ENCODE measurements at regions not wholly inside any gene's neighbourhood (a gene's known extent, or its start where the extent isn't known, plus 50 kb on each side); places are given as distances from the start of the nearest gene placed in this dataset.
"Not testable (repeated sequence)": the region's sequence is repeated elsewhere in the genome, so short reads cannot be mapped to it uniquely, and the experiment has no call there.

DNA sequence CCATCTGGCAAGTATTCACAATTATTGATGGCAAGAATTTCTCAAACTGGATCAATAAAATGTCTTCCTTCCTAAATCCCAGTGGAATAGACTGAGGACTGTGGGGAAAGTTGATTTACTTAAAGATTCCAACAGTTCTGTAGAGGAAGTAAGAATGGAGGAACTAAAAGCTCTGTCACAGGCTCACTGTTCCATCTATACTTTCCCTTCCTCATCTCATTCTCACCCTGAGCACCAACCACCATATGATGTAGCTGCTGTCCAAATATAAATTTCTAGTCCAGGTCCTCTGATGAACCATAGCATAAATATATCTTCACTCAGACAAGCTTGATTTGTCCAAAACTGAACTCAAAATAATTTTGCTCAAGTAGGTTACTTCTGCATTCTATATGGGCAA lies 786.9 kb downstream of the TTLL7 start:
- not testable (repeated sequence) for DNase-seq

DNA sequence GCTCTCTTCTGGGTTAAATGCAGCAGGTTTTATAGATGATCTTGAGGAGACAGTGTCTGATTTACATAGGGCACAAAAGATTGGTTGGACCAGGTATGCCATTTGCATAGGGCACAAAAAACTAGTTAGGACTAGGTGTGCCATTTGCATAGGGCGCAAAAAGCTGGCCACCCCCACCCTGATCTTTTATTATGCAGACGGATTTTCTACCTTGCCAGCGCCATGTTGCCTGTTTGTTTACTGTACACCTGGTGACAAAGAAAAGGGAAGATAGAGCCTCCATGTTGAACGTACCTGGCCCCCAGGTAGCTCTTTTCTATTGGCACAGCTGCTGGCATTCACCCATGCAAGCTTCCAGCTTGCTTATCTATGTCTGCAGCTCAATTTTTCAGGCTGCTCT lies 790.4 kb downstream of the TTLL7 start:
- not testable (repeated sequence) for DNase-seq

DNA sequence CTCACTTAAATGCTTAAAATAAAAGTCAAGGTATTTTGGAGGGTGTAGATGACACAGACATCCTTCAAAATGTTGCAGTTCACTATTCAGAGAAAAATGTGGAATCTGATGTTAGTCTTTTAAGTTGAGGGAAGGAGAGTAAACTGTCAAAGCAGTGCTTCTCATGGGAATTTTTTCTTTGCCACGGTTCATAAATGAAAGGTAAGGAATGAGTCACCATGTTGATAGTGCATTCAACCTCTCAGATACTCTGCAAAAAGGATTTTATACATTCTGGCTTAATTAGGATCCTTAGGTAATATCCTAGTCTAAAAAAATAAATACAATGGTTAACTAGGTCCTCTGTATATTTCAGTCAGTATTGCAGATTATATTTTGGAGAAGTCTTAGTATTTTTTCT lies 804.3 kb downstream of the TTLL7 start:
- not testable (repeated sequence) for DNase-seq

DNA sequence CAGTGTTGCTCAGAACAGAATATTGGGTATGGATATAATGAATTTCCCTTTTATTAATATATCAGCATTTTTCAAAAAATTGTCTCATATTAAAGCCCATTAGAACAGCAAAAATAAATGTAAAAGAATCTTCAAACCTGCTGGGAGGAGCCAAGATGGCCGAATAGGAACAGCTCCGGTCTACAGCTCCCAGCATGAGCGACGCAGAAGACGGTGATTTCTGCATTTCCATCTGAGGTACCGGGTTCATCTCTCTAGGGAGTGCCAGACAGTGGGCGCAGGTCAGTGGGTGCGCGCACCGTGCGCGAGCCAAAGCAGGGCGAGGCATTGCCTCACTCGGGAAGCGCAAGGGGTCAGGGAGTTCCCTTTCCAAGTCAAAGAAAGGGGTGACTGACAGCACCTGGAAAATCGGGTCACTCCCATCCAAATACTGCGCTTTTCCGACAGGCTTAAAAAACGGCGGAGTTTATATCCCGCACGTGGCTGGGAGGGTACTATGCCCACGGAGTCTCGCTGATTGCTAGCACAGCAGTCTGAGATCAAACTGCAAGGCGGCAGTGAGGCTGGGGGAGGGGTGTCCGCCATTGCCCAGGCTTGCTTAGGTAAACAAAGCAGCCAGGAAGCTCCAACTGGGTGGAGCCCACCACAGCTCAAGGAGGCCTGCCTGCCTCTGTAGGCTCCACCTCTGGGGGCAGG lies 816.8 kb downstream of the TTLL7 start:
- DNase-seq = not testable (repeated sequence)

DNA sequence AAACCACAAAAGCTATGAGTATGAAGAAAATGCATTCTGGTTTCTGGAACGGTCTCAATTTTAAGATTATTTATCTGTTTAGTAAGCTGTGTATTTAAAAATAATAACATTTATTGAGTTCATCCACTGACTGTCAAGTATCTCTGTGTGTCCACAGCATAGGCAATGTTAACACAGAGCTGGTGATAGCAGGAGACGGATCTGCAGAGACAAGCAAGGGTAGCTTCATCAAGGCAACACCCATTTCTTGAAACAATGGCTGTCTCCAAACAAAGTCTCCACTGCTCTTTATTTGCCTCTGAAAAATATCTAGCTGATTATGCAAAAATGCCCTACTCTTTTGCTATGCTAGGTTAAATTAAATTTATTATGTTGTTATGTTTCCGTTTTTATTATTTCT lies 818.3 kb downstream of the TTLL7 start:
- not testable (repeated sequence) for DNase-seq

DNA sequence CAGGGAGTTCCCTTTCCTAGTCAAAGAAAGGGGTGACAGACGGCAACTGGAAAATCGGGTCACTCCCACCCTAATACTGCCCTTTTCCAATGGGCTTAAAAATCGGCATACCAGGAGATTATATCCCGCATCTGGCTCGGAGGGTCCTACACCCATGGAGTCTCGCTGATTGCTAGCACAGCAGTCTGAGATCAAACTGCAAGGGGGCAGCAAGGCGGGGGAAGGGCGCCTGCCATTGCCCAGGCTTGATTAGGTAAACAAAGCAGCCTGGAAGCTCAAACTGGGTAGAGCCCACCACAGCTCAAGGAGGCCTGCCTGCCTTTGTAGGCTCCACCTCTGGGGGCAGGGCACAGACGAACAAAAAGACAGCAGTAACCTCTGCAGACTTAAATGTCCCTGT lies 831.3 kb downstream of the TTLL7 start:
- DNase-seq = not testable (repeated sequence)

DNA sequence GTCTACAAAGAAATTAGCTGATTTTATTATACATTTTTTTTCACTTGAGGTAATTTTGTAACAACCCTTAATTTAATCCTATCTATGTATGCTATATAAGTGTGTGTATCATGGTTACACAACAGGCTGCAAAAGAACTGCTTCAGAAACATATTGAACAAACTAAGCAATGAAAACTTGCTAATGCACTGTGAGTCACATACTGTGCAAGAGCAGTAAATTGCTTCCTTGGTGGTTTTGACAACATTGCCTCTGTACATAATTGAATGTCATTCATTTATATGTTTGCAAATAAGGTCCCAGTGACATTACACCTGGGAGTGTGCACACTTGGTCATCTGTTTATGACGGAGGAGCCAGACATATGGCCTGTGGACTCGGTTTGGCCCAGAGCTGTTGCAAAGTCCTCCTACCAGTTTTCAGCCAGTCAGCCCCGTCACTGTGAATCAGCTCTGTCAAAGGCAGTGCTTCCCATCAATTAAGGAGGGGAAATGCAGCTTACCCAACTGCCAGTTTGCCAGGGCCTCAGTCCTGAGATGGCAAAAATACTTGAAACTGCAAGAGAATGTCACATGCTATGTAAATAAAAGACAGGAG lies 835.0 kb downstream of the TTLL7 start:
- DNase-seq = not testable (repeated sequence)

DNA sequence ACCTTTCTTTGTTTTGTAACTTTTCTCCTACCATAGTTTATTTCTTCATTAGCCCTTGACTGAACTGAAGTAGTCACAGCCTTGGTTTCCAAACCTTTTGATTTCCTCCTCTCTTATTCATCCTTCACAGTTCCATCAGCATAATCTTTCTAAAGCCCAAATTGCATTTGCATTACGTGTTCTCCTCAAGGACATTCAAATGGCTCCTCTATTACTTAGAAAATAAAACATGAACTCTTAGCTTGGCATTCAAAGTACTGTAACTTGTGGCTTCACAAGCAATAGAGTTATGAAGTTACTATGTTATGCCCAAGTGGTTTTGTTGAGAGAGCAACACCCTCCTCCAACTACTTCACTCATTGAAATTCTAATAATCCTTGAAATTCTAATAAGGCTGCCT lies 840.0 kb downstream of the TTLL7 start:
- DNase-seq = not testable (repeated sequence)

DNA sequence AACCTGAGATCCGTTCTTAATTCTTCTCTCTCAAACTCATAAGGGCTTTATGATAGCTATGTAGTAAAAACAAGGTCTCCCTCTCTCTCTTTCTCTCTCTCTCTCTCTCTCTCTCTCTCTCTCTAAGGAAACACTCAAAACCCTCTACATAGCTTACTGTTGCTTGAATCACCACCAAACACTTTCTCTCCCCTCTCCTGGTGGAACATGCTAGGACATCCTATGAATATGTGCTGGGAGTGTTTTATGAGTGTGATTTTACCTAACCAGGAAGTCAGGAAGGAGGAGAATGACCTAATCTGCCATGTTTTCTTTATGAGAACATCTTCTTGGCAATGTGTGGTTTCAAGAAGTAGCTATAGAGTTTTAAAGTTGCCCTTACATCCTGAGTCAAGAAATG lies 844.6 kb downstream of the TTLL7 start:
- DNase-seq = not testable (repeated sequence)

DNA sequence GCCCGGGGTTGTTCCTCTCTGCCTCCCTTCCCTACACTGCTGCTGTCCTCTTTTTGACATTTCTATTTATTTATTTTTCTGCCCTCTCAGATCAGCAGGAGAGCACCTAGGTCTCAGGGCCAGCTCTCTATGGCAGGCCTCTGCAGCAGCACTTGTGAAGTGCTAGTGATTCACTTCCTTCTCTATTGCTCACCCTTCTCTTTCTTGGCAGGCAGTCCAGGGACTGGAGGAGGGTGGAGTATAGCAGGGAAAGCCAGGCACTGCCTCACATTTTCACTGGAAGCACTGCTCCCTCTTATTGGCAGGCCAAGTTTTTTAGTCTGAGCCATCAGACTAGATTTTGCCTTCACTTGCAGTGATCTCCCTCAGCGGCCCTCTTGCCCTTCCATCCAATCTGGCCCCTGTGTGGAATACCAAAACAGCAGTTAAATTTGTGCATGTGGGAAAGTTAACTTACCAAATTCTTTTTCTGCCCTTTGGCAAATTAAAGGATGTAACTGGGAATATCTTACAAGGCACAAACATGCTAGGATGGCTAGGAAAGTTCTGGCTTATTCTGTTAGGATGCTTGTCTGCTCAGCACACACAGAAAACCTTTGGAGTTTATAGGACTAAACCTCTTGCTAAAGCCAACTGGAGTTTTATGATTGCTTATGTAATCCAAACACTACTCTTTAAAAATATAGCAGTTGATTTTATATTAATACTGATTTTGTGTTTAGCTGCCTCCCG lies 847.6 kb downstream of the TTLL7 start:
- DNase-seq = not testable (repeated sequence)

DNA sequence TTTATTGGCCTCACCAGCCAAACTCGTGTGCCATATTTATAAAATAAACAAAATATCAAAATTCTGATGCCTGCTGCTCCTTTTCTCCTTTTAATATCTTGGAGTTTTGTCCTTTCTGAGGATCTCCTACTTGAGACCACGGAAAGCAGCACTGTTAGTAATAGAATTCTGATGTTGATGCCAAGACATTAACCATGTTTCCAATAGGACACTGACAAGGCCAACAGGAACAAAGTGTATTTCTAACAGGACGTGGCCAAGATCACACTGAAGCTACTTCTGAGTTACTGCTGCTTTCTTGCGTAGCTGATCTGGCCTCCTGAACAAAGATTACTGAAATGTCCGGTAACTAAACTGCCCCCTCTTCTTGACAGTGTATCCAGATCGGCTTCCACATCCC lies 848.5 kb downstream of the TTLL7 start:
- DNase-seq = not testable (repeated sequence)

DNA sequence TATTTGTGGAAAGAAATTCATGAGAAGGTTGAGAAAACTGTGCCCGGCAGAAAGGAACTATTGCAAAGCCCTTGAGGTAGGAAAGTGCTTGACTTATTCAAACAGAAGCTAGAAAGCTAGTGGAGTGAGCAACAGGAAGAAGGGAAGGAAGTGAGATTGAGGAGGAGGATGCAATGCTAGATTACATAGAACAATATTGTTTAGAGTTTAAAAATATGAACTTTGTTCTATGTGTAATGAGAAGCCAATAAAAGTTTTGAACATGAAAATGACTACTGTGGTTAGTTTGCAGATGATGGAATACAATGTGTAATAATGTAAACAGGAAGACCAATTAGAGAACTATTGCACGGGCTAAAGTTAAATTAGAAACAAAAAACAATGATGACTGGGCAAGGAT lies 853.1 kb downstream of the TTLL7 start:
- DNase-seq = not testable (repeated sequence)

DNA sequence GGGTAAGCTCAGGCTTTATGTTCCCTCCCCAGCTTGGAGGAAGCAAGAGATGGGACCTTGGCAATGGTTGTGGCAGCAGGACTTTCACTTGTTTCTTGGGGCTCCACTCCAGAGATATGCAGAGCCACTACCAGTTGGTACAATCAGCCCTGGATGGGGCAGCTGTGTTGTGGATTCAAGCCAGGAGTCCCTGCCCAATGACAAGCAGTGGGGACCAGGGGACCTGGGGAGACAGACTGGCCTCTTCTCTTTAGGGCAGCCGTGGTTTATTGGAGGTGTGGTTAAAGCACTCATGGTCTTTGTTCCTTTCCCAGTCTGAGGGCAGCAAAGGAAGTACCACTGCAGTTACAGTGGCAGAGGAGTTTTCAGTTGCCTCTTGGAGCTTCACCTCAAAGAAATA lies 856.1 kb downstream of the TTLL7 start:
- DNase-seq = not testable (repeated sequence)

DNA sequence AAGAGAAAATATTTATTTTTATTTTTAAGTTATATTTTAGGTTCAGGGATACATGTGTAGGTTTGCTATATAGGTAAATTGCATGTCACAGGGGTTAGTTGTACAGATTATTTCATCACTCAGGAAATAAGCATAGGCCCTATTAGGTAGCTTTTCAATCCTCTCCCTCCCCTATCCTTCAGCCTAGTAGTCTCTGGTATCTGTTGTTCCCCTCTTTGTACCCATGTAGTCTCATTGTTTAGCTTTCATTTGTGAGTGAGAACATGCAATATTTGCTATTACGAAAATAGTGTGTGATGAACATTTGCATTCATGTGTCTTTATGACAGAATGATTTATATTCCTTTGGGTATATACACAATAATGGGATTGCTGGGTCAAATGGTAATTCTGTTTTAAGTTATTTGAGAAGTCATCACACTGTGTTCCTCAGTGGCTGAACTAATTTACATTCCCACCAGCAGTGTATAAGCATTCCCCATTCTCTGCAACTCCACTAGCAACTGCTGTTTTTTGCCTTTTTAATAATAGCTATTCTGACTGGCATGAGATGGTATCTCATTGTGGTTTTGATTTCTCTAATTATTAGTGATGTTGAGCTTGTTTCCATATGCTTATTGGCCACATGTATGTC lies 863.3 kb downstream of the TTLL7 start:
- not testable (repeated sequence) for DNase-seq

DNA sequence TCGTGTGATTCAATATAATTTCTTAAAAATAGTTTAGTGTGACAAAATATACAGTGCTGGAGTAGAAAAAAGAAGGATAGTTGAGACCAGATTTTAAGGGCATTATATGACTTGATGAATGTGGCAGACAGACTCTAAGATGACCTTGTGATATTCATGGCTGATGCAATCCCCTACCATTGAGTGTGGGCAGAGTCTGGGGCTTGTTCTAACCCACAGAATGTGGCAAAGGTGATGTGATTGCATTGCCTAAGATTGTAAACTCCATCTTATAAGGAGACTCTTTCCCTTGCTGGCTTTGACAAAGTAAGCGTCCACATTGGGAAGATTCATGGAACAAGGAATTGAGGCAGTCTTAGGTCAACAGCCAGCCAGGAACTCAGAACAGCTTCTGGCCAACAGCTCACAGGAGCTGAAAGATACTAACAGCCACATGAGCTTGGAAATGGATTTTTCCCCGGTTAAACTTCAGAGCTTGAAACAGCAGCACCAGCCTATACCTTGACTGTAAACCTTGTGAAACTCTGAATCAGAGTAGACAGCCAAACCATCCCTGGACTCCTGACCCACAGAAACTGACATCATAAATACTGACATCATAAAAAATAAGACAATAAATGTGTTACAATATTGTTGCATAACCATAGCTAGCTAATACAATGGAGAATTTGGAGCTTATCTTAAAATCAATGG lies 864.5 kb downstream of the TTLL7 start:
- not testable (repeated sequence) for DNase-seq

DNA sequence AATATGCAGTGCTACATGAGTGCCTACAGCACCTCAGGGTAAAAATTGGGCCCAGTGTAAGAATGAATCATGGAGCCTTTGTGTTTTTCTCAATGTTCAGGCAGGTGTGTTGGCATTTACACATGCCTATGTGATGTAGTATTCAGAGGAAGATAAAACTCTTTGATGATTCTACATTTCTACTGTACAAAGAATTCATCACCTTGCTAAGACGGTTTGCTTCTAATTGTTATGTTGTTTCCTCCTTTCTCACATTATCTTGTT lies 867.3 kb downstream of the TTLL7 start:
- no peak for DNase-seq

DNA sequence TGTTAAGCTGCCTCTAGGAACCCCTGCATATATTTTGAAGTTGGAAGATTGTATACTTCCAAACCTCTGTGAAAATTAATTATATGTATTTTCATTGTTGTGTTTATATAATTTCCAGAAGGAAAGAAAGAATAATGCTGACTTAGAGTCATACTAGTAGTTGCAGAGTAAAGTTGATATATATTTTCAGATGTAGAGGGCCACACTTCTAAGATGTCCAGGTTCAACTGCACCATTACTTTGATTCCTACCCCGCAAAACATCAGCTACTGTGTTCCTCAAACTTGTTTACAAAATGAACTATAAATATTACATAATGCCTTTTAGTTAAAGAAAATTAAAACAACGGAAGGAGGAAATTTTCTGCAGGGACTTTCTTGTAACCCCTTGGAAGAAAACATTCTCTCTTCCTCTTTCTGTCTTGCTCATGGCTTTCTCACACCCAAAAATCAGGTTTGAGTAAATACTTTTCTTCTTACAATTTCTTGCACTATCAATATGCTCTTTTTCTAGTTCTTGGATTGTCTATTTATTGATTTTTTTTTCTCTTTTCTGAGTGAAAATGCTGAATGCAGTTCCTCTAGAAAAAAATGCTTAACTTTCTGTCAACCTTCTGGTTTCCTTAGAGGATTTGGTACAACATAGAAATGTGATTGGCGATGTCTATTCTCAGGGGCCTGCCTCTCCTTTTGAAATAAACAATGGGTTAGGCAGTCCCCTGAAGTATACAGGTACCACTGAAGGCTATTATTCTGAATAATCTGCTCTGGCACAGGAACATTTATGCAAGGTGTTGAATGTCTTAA lies 867.8 kb downstream of the TTLL7 start:
- no peak for DNase-seq

DNA sequence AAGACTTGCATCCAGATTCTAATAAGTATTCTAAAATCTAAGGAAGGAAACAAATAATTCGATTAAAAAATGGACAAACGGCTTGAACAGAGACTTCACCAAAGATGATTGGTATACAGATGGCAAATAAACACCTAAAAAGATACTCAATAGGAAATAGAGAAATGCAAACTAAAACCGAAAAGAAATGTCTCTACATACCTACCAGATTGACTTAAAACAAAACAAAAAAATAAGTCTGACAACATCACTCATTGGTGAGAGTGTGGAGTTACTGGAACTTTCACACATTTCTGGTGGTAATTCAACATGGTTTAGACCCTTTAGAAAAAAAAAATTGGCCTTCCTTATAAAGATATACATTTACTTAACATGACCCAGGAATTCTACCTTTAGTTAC lies 869.8 kb downstream of the TTLL7 start:
- DNase-seq = no peak

DNA sequence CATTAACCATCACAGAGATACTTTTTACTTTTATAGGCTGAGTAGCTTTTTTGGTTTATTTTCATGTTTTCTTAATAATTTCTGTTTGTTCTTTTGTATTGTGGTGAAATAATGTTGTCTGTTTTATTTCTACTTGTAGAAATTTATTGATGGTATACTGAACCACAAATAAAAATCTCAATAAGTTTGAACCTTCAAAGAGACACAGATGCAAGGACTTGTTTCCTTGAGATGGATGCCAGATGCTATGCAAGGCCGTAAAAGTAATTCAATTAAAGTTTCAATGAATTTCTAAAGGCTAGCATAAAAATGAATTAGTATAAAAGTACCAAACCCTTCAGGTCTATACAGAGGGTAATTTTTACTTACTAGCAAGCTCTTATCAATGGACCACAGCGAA lies 873.5 kb downstream of the TTLL7 start:
- DNase-seq = no peak

DNA sequence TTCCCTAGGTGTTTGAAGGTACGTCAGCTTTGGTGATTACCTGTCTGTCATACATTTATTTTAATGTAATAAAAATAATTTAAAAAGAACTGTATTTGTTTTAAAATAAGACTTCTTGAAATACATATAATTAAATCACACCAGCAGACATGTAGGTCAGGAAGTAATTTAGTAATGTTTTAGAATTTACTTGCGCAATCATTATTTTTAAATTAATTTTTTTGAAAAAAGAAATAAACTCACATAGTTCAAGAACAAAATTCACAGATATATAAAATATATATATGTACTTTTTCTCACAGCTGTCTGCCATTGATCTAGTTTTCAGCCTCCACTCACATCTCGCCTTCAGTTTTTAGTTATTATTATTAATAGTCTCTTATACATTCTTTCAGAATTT lies 875.9 kb downstream of the TTLL7 start:
- DNase-seq = no peak

DNA sequence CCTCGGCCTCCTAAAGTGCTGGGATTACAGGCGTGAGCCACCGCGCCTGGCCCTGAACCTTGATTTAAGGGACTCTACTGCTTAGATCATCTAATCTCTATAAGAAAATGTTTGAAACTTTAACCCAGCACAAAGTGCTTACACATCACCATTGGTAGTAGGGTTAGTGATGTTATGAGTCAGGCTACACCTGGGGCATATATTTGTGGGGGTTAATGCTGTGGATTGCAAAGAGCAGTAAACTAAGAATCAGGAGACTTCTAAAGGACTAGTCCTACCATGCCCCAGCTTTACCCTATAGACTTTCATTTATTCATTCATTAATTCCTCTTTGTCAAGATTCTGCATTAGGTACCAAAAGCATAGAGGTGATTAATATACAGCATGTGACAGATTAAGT lies 880.5 kb downstream of the TTLL7 start:
- DNase-seq = no peak

DNA sequence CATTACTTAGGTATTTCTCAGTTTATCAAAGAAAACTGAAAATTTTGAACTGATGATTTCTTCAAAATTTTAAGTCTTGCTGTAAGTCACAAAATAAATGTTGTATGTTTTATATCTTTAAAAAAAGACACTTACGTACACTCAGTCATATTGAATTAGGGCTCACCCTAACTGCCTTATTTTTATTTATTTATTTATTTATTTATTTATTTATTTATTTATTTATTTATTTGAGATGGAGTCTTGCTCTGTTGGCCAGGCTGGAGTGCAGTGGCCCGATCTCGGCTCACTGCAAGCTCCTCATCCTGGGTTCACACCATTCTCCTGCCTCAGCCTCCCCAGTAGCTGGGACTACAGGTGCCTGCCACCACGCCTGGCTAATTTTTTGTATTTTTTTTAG lies 881.9 kb downstream of the TTLL7 start:
- not testable (repeated sequence) for DNase-seq
